ENCODE measurements at regions not wholly inside any gene's neighbourhood (a gene's known extent, or its start where the extent isn't known, plus 50 kb on each side); places are given as distances from the start of the nearest gene placed in this dataset.

- H3K27me3 ChIP-seq (ENCODE audit: insufficient read depth, insufficient read length) = no peaks in the 10 kb centered on the region
- H3K9me3 ChIP-seq (ENCODE audit: insufficient read depth, low read length) = no peaks in the 10 kb centered on the region; the same call in 1 of the 2 replicates
- H3K4me3 ChIP-seq (ENCODE audit: insufficient read length, low read depth) = no peak overlapping the region
- no peaks in the 10 kb centered on the region for H3K36me3 ChIP-seq (ENCODE audit: insufficient read depth, insufficient read length, low read length)
- H3K4me1 ChIP-seq (ENCODE audit: insufficient read depth, insufficient read length) = no peaks in the 10 kb centered on the region
- TF ChIP-seq ZNF274 (IDR thresholded peaks at IDR 0.05; ENCODE audit: low read depth, low read length) (no peak), YY1 (IDR thresholded peaks at IDR 0.05; ENCODE audit: insufficient read depth, insufficient read length) (no peak), SUZ12 (IDR thresholded peaks at IDR 0.05; ENCODE audit: extremely low read depth, insufficient read depth, insufficient read length) (no peak)
- DNase-seq (ENCODE audit: low read depth, low spot score) = no peak
- no peak overlapping the region for H3K9ac ChIP-seq (ENCODE audit: insufficient read length, low read depth)
Observed at GRCh38 chrX:39293203-39293602, 491.9 kb downstream of the MID1IP1 start.

- no peak overlapping the region for H3K4me3 ChIP-seq (ENCODE audit: insufficient read length, low read depth)
Observed at GRCh38 chrX:39296472-39296871, 495.2 kb downstream of the MID1IP1 start.

GRCh38 chrX:39298821-39299220, 497.6 kb downstream of the MID1IP1 start:
- TF ChIP-seq YY1 (IDR thresholded peaks at IDR 0.05; ENCODE audit: insufficient read depth, insufficient read length) (no peak), ZNF274 (IDR thresholded peaks at IDR 0.05; ENCODE audit: low read depth, low read length) (no peak), SUZ12 (IDR thresholded peaks at IDR 0.05; ENCODE audit: extremely low read depth, insufficient read depth, insufficient read length) (no peak)
- no peak overlapping the region for H3K4me3 ChIP-seq (ENCODE audit: insufficient read length, low read depth)
- no peaks in the 10 kb centered on the region for H3K4me1 ChIP-seq (ENCODE audit: insufficient read depth, insufficient read length)
- no peak for DNase-seq (ENCODE audit: low read depth, low spot score)
- peaks cover 25% of the 10 kb centered on the region for H3K9me3 ChIP-seq (ENCODE audit: insufficient read depth, low read length)
- no peaks in the 10 kb centered on the region for H3K36me3 ChIP-seq (ENCODE audit: insufficient read depth, insufficient read length, low read length)
- no peaks in the 10 kb centered on the region for H3K27me3 ChIP-seq (ENCODE audit: insufficient read depth, insufficient read length)
- no peak overlapping the region for H3K9ac ChIP-seq (ENCODE audit: insufficient read length, low read depth)

More at GRCh38 chrX:39296472-39296871, 495.2 kb downstream of the MID1IP1 start:
- peaks cover 2% of the 10 kb centered on the region for H3K9me3 ChIP-seq (ENCODE audit: insufficient read depth, low read length)
- no peak for DNase-seq (ENCODE audit: low read depth, low spot score)
- no peaks in the 10 kb centered on the region for H3K4me1 ChIP-seq (ENCODE audit: insufficient read depth, insufficient read length)
- H3K27me3 ChIP-seq (ENCODE audit: insufficient read depth, insufficient read length) = no peaks in the 10 kb centered on the region
- H3K36me3 ChIP-seq (ENCODE audit: insufficient read depth, insufficient read length, low read length) = no peaks in the 10 kb centered on the region
- no peak overlapping the region for H3K9ac ChIP-seq (ENCODE audit: insufficient read length, low read depth)
- no peak for TF ChIP-seq SUZ12 (IDR thresholded peaks at IDR 0.05; ENCODE audit: extremely low read depth, insufficient read depth, insufficient read length)
- TF ChIP-seq ZNF274 (IDR thresholded peaks at IDR 0.05; ENCODE audit: low read depth, low read length) = no peak
- no peak for TF ChIP-seq YY1 (IDR thresholded peaks at IDR 0.05; ENCODE audit: insufficient read depth, insufficient read length)

- Histone ChIP-seq H3K9ac (ENCODE audit: insufficient read length, low read depth) (no peak overlapping the region), H3K27me3 (ENCODE audit: insufficient read depth, insufficient read length) (no peaks in the 10 kb centered on the region), H3K36me3 (ENCODE audit: insufficient read depth, insufficient read length, low read length) (no peaks in the 10 kb centered on the region), H3K4me3 (ENCODE audit: insufficient read length, low read depth) (no peak overlapping the region), H3K9me3 (ENCODE audit: insufficient read depth, low read length) (peaks cover 27% of the 10 kb centered on the region), H3K4me1 (ENCODE audit: insufficient read depth, insufficient read length) (no peaks in the 10 kb centered on the region)
- no peak for DNase-seq (ENCODE audit: low read depth, low spot score)
- TF ChIP-seq SUZ12 (IDR thresholded peaks at IDR 0.05; ENCODE audit: extremely low read depth, insufficient read depth, insufficient read length) = no peak
- TF ChIP-seq ZNF274 (IDR thresholded peaks at IDR 0.05; ENCODE audit: low read depth, low read length) = no peak
- no peak for TF ChIP-seq YY1 (IDR thresholded peaks at IDR 0.05; ENCODE audit: insufficient read depth, insufficient read length)
Observed at GRCh38 chrX:39299615-39300014, 498.4 kb downstream of the MID1IP1 start.

- H3K27me3 ChIP-seq (ENCODE audit: insufficient read depth, insufficient read length) = no peaks in the 10 kb centered on the region
- H3K4me3 ChIP-seq (ENCODE audit: insufficient read length, low read depth) = no peak overlapping the region
- no peak for DNase-seq (ENCODE audit: low read depth, low spot score)
- no peak overlapping the region for H3K9ac ChIP-seq (ENCODE audit: insufficient read length, low read depth)
- TF ChIP-seq YY1 (IDR thresholded peaks at IDR 0.05; ENCODE audit: insufficient read depth, insufficient read length) (no peak), ZNF274 (IDR thresholded peaks at IDR 0.05; ENCODE audit: low read depth, low read length) (no peak), SUZ12 (IDR thresholded peaks at IDR 0.05; ENCODE audit: extremely low read depth, insufficient read depth, insufficient read length) (no peak)
- peaks cover 27% of the 10 kb centered on the region for H3K9me3 ChIP-seq (ENCODE audit: insufficient read depth, low read length)
- no peaks in the 10 kb centered on the region for H3K4me1 ChIP-seq (ENCODE audit: insufficient read depth, insufficient read length)
- no peaks in the 10 kb centered on the region for H3K36me3 ChIP-seq (ENCODE audit: insufficient read depth, insufficient read length, low read length)
Observed at GRCh38 chrX:39301036-39301435, 499.8 kb downstream of the MID1IP1 start.

- Histone ChIP-seq H3K4me3 (ENCODE audit: insufficient read length, low read depth) (no peak overlapping the region), H3K9me3 (ENCODE audit: insufficient read depth, low read length) (peaks cover 27% of the 10 kb centered on the region), H3K4me1 (ENCODE audit: insufficient read depth, insufficient read length) (no peaks in the 10 kb centered on the region), H3K9ac (ENCODE audit: insufficient read length, low read depth) (no peak overlapping the region), H3K27me3 (ENCODE audit: insufficient read depth, insufficient read length) (no peaks in the 10 kb centered on the region), H3K36me3 (ENCODE audit: insufficient read depth, insufficient read length, low read length) (no peaks in the 10 kb centered on the region)
- DNase-seq (ENCODE audit: low read depth, low spot score) = no peak
- TF ChIP-seq ZNF274 (IDR thresholded peaks at IDR 0.05; ENCODE audit: low read depth, low read length) = no peak
- no peak for TF ChIP-seq YY1 (IDR thresholded peaks at IDR 0.05; ENCODE audit: insufficient read depth, insufficient read length)
- no peak for TF ChIP-seq SUZ12 (IDR thresholded peaks at IDR 0.05; ENCODE audit: extremely low read depth, insufficient read depth, insufficient read length)
Observed at GRCh38 chrX:39302838-39303237, 501.6 kb downstream of the MID1IP1 start.

GRCh38 chrX:39304746-39305145, 503.5 kb downstream of the MID1IP1 start:
- Histone ChIP-seq H3K9ac (ENCODE audit: insufficient read length, low read depth) (no peak overlapping the region), H3K9me3 (ENCODE audit: insufficient read depth, low read length) (peaks cover 27% of the 10 kb centered on the region), H3K4me1 (ENCODE audit: insufficient read depth, insufficient read length) (no peaks in the 10 kb centered on the region), H3K4me3 (ENCODE audit: insufficient read length, low read depth) (no peak overlapping the region), H3K27me3 (ENCODE audit: insufficient read depth, insufficient read length) (no peaks in the 10 kb centered on the region), H3K36me3 (ENCODE audit: insufficient read depth, insufficient read length, low read length) (no peaks in the 10 kb centered on the region)
- no peak for DNase-seq (ENCODE audit: low read depth, low spot score)
- TF ChIP-seq YY1 (IDR thresholded peaks at IDR 0.05; ENCODE audit: insufficient read depth, insufficient read length) (no peak), SUZ12 (IDR thresholded peaks at IDR 0.05; ENCODE audit: extremely low read depth, insufficient read depth, insufficient read length) (no peak), ZNF274 (IDR thresholded peaks at IDR 0.05; ENCODE audit: low read depth, low read length) (no peak)

Measured in NT2/D1 (cell line).